ENCODE measurements at regions not wholly inside any gene's neighbourhood (a gene's known extent, or its start where the extent isn't known, plus 50 kb on each side); places are given as distances from the start of the nearest gene placed in this dataset.

DNA sequence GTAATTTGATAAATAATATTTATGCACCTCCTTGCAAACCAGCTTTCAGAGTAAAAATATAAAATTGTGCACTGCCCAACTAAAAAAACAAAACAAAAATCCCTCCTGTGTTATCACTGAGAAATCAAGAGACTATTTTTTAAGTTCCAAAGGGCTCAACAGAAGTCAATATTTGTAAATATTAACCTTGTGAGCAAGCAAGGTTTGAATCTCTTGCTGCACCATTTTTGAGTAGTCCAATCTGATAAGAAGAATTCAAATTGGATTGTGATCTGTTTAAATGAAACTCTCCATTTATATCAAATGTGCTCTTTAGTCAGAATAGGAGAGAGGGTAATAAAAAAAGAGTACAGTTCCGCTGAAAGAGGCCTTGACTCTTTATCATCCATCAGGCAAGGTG lies 520.2 kb downstream of the RAB28 start (continued):
- TF ChIP-seq, protein P1, sequence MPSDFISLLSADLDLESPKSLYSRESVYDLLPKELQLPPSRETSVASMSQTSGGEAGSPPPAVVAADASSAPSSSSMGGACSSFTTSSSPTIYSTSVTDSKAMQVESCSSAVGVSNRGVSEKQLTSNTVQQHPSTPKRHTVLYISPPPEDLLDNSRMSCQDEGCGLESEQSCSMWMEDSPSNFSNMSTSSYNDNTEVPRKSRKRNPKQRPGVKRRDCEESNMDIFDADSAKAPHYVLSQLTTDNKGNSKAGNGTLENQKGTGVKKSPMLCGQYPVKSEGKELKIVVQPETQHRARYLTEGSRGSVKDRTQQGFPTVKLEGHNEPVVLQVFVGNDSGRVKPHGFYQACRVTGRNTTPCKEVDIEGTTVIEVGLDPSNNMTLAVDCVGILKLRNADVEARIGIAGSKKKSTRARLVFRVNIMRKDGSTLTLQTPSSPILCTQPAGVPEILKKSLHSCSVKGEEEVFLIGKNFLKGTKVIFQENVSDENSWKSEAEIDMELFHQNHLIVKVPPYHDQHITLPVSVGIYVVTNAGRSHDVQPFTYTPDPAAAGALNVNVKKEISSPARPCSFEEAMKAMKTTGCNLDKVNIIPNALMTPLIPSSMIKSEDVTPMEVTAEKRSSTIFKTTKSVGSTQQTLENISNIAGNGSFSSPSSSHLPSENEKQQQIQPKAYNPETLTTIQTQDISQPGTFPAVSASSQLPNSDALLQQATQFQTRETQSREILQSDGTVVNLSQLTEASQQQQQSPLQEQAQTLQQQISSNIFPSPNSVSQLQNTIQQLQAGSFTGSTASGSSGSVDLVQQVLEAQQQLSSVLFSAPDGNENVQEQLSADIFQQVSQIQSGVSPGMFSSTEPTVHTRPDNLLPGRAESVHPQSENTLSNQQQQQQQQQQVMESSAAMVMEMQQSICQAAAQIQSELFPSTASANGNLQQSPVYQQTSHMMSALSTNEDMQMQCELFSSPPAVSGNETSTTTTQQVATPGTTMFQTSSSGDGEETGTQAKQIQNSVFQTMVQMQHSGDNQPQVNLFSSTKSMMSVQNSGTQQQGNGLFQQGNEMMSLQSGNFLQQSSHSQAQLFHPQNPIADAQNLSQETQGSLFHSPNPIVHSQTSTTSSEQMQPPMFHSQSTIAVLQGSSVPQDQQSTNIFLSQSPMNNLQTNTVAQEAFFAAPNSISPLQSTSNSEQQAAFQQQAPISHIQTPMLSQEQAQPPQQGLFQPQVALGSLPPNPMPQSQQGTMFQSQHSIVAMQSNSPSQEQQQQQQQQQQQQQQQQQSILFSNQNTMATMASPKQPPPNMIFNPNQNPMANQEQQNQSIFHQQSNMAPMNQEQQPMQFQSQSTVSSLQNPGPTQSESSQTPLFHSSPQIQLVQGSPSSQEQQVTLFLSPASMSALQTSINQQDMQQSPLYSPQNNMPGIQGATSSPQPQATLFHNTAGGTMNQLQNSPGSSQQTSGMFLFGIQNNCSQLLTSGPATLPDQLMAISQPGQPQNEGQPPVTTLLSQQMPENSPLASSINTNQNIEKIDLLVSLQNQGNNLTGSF (CRISPR knock-in tag; IDR thresholded peaks at IDR 0.05), result no peak
- no peak for TF ChIP-seq KAT2B (IDR thresholded peaks at IDR 0.05; ENCODE audit: borderline replicate concordance, low read depth, low read length)
- TF ChIP-seq FOXP1 (IDR thresholded peaks at IDR 0.05), result no peak
- TF ChIP-seq FOXP1 (CRISPR knock-in tag; IDR thresholded peaks at IDR 0.05), result peak; percentile 44; the same call in 1 of the 2 replicates
- TF ChIP-seq ZSCAN9 (CRISPR knock-in tag; IDR thresholded peaks at IDR 0.05; ENCODE audit: borderline replicate concordance), result no peak
- TF ChIP-seq TOE1 (CRISPR knock-in tag; IDR thresholded peaks at IDR 0.05), result no peak
- no peak for TF ChIP-seq ZNF7 (CRISPR knock-in tag; IDR thresholded peaks at IDR 0.05)
- peak; percentile 73 for TF ChIP-seq ONECUT2 (CRISPR knock-in tag; IDR thresholded peaks at IDR 0.05)
- no peak for TF ChIP-seq HNRNPUL1 (IDR thresholded peaks at IDR 0.05; ENCODE audit: low read depth, low read length)
- TF ChIP-seq CREM (IDR thresholded peaks at IDR 0.05), result peak; percentile 26; the same call in 1 of the 2 replicates
- TF ChIP-seq CREM (CRISPR knock-in tag; IDR thresholded peaks at IDR 0.05), result no peak
- TF ChIP-seq, protein P2, sequence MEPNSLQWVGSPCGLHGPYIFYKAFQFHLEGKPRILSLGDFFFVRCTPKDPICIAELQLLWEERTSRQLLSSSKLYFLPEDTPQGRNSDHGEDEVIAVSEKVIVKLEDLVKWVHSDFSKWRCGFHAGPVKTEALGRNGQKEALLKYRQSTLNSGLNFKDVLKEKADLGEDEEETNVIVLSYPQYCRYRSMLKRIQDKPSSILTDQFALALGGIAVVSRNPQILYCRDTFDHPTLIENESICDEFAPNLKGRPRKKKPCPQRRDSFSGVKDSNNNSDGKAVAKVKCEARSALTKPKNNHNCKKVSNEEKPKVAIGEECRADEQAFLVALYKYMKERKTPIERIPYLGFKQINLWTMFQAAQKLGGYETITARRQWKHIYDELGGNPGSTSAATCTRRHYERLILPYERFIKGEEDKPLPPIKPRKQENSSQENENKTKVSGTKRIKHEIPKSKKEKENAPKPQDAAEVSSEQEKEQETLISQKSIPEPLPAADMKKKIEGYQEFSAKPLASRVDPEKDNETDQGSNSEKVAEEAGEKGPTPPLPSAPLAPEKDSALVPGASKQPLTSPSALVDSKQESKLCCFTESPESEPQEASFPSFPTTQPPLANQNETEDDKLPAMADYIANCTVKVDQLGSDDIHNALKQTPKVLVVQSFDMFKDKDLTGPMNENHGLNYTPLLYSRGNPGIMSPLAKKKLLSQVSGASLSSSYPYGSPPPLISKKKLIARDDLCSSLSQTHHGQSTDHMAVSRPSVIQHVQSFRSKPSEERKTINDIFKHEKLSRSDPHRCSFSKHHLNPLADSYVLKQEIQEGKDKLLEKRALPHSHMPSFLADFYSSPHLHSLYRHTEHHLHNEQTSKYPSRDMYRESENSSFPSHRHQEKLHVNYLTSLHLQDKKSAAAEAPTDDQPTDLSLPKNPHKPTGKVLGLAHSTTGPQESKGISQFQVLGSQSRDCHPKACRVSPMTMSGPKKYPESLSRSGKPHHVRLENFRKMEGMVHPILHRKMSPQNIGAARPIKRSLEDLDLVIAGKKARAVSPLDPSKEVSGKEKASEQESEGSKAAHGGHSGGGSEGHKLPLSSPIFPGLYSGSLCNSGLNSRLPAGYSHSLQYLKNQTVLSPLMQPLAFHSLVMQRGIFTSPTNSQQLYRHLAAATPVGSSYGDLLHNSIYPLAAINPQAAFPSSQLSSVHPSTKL (CRISPR knock-in tag; IDR thresholded peaks at IDR 0.05), result 0 out of 2 replicates have a peak, but pooled peaks have one; percentile 35
- TF ChIP-seq, protein P3, sequence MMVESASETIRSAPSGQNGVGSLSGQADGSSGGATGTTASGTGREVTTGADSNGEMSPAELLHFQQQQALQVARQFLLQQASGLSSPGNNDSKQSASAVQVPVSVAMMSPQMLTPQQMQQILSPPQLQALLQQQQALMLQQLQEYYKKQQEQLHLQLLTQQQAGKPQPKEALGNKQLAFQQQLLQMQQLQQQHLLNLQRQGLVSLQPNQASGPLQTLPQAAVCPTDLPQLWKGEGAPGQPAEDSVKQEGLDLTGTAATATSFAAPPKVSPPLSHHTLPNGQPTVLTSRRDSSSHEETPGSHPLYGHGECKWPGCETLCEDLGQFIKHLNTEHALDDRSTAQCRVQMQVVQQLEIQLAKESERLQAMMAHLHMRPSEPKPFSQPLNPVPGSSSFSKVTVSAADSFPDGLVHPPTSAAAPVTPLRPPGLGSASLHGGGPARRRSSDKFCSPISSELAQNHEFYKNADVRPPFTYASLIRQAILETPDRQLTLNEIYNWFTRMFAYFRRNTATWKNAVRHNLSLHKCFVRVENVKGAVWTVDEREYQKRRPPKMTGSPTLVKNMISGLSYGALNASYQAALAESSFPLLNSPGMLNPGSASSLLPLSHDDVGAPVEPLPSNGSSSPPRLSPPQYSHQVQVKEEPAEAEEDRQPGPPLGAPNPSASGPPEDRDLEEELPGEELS (CRISPR knock-in tag; IDR thresholded peaks at IDR 0.05), result peak; percentile 33; the same call in 1 of the 2 replicates
- TF ChIP-seq EP300 (IDR thresholded peaks at IDR 0.05; ENCODE audit: low read depth in 2 of 2, low read length in 2 of 2), result peak in 1 of 2 experiments; percentile 49; a peak in 2 of 4 replicates
- TF ChIP-seq EP300 (CRISPR knock-in tag; IDR thresholded peaks at IDR 0.05; ENCODE audit: borderline replicate concordance), result no peak
- peak; percentile 32; the same call in 1 of the 2 replicates for TF ChIP-seq GATAD2A (CRISPR knock-in tag; IDR thresholded peaks at IDR 0.05)
- TF ChIP-seq ZNF530 (CRISPR knock-in tag; IDR thresholded peaks at IDR 0.05; ENCODE audit: low read depth), result no peak
- peak; percentile 38; the same call in 1 of the 2 replicates for TF ChIP-seq ZMYM4 (CRISPR knock-in tag; IDR thresholded peaks at IDR 0.05)

All from HepG2 (cell line).